SK-N-MC (cell line): ENCODE measurements at regions not wholly inside any gene's neighbourhood (a gene's known extent, or its start where the extent isn't known, plus 50 kb on each side); places are given as distances from the start of the nearest gene placed in this dataset.

Source experiments
- EZH2 ChIP-seq: fragments of 200-600 bp; sonication (generic); IDR thresholded peaks from one replicate; pipeline ENCODE4 v1.6.1; 2017; ENCODE audit warnings: antibody characterized with exemption
- POLR2AphosphoS5 ChIP-seq: IDR thresholded peaks from 2 replicates; pipeline ENCODE4 v1.6.1; 2012; ENCODE audit warnings: mild to moderate bottlenecking, low read depth, low read length, borderline replicate concordance

DNA sequence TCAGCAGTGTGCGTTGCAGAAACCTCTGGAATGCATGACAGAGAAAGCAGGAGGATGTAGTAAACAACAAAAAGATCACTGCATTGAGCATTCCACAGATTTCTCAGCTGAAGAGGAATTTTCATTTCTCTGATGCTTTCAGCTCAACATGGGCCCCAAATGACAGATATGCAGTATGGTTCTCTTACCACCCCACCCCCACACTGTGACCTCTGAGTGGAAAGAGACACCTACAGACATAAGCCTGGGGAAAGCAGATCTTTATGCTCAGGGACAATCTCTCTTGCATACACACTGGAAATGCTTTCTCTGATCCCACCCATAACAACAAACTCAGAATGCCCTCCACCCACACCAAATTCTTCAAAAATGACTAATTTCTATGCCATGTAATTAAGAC is 983.7 kb upstream of the LCORL start:
- TF ChIP-seq EZH2 (no peak), POLR2AphosphoS5 (no peak)
